Neuronal stem cell (in vitro differentiated cells): ENCODE measurements at regions not wholly inside any gene's neighbourhood (a gene's known extent, or its start where the extent isn't known, plus 50 kb on each side); places are given as distances from the start of the nearest gene placed in this dataset.

Experiments used
- DNase-seq: peaks from one replicate; pipeline ENCODE4 v3.0.0-alpha.2; 2013; ENCODE audit warnings: low spot score
- H2AFZ ChIP-seq: one replicate; pipeline ENCODE4 v1.6.1; 2013; ENCODE audit warnings: mild to moderate bottlenecking, low read length, inconsistent platforms
- H2AK5ac ChIP-seq: 2 replicates; pipeline ENCODE4 v1.6.1; 2013; ENCODE audit warnings: low read depth, mild to moderate bottlenecking, inconsistent platforms, low read length, moderate library complexity, mixed read lengths
- H2BK120ac ChIP-seq: 2 replicates; pipeline ENCODE4 v1.6.1; 2013; ENCODE audit warnings: low read depth, mild to moderate bottlenecking, inconsistent platforms, low read length, moderate library complexity, mixed read lengths
- H2BK12ac ChIP-seq: one replicate; pipeline ENCODE4 v1.6.1; 2013; ENCODE audit warnings: low read length, inconsistent platforms
- H2BK15ac ChIP-seq: 2 replicates; pipeline ENCODE4 v1.6.1; 2013; ENCODE audit warnings: mild to moderate bottlenecking, low read length, inconsistent platforms, mixed read lengths
- H2BK5ac ChIP-seq: one replicate; pipeline ENCODE4 v1.6.1; 2013; ENCODE audit warnings: inconsistent platforms, mild to moderate bottlenecking, low read length, moderate library complexity
- H3K14ac ChIP-seq: one replicate; pipeline ENCODE4 v1.6.1; 2013; ENCODE audit warnings: low read length, inconsistent platforms
- H3K18ac ChIP-seq: 2 replicates; pipeline ENCODE4 v1.6.1; 2013; ENCODE audit warnings: low read length, inconsistent platforms
- H3K23ac ChIP-seq: 2 replicates; pipeline ENCODE4 v1.6.1; 2013; ENCODE audit warnings: low read depth, mild to moderate bottlenecking, mixed read lengths, low read length, inconsistent platforms; ENCODE audit not compliant: poor library complexity
- H3K27ac ChIP-seq: replicated peaks from 3 replicates; pipeline ENCODE4 v1.5.1; 2013; ENCODE audit warnings: low read length, inconsistent platforms
- H3K27me3 ChIP-seq, 3 experiments: 2 replicates each; pipeline ENCODE4 v1.6.1; 2013; ENCODE audit warnings: low read length in 3 of 3, mild to moderate bottlenecking in 2 of 3, inconsistent platforms in 1 of 3, low read depth in 1 of 3, mixed read lengths in 1 of 3, moderate library complexity in 1 of 3; ENCODE audit not compliant: control insufficient read depth in 3 of 3, insufficient read depth in 3 of 3
- H3K36me3 ChIP-seq, 2 donors: replicated peaks in 1 of 2; 2 replicates each; pipeline ENCODE4 v1.6.1; 2013; ENCODE audit warnings: low read length in 2 of 2; ENCODE audit not compliant: control insufficient read depth in 2 of 2, insufficient read depth in 2 of 2
- H3K4ac ChIP-seq: 2 replicates; pipeline ENCODE4 v1.6.1; 2013; ENCODE audit warnings: inconsistent platforms, mild to moderate bottlenecking, low read length, moderate library complexity
- H3K4me1 ChIP-seq, 2 donors: 1 replicate in 1 of 2; 2 replicates in 1 of 2; pipeline ENCODE4 v1.6.1; 2013; ENCODE audit warnings: low read length in 2 of 2, low read depth in 1 of 2; ENCODE audit not compliant: control insufficient read depth in 2 of 2, insufficient read depth in 1 of 2
- H3K4me2 ChIP-seq: one replicate; pipeline ENCODE4 v1.6.1; 2013; ENCODE audit warnings: mild to moderate bottlenecking, low read length, inconsistent platforms; ENCODE audit not compliant: insufficient read depth, poor library complexity, severe bottlenecking
- H3K4me3 ChIP-seq, 2 donors: 2 replicates each; pipeline ENCODE4 v1.5.1; 2013; ENCODE audit warnings: low read length in 2 of 2, mild to moderate bottlenecking in 2 of 2, inconsistent platforms in 1 of 2, moderate library complexity in 1 of 2
- H3K79me1 ChIP-seq: one replicate; pipeline ENCODE4 v1.6.1; 2013; ENCODE audit warnings: low read depth, mild to moderate bottlenecking, inconsistent platforms, low read length, moderate library complexity
- H3K9ac ChIP-seq: one replicate; pipeline ENCODE4 v1.6.1; 2013; ENCODE audit warnings: mild to moderate bottlenecking, low read depth, low read length, inconsistent platforms; ENCODE audit not compliant: poor library complexity
- H3K9me3 ChIP-seq, 2 donors: replicated peaks in 1 of 2; 2 replicates each; pipeline versions ENCODE3 to v1.6.1; 2013; ENCODE audit warnings: low read length in 2 of 2, mild to moderate bottlenecking in 2 of 2, inconsistent platforms in 1 of 2, low read depth in 1 of 2, mixed read lengths in 1 of 2, moderate library complexity in 1 of 2; ENCODE audit not compliant: control insufficient read depth in 2 of 2, insufficient read depth in 1 of 2
- H4K8ac ChIP-seq: one replicate; pipeline ENCODE4 v1.6.1; 2013; ENCODE audit warnings: low read depth, mild to moderate bottlenecking, inconsistent platforms, low read length, moderate library complexity
- H4K91ac ChIP-seq: one replicate; pipeline ENCODE4 v1.6.1; 2013; ENCODE audit warnings: low read length, low read depth, mild to moderate bottlenecking, inconsistent platforms; ENCODE audit not compliant: poor library complexity
- WGBS, 2 donors: extraction: QIAGEN DNeasy Blood & Tissue Kit; methylation state at CpG; one replicate each; pipeline ENCODE4 v1.1.7; 2013; ENCODE audit warnings: missing lambda C conversion rate in 2 of 2, mixed read lengths in 1 of 2; ENCODE audit not compliant: insufficient read length in 2 of 2, insufficient replicate concordance in 1 of 2; ENCODE audit errors: extremely low coverage in 2 of 2; 5-methylcytosine and 5-hydroxymethylcytosine counted together

GRCh38 chr14:31993521-31993951 lies 83.6 kb upstream of the ARHGAP5 start:
- no peak overlapping the region for H3K4me2 ChIP-seq
- DNase-seq, result no peak
- no peak overlapping the region for H3K4ac ChIP-seq
- H3K79me1 ChIP-seq, result no peaks in the 10 kb centered on the region
- H2AFZ ChIP-seq, result no peak overlapping the region
- H2BK5ac ChIP-seq, result no peak overlapping the region
- H3K9me3 ChIP-seq, result no peaks in the 10 kb centered on the region
- H3K27ac ChIP-seq, result no peak overlapping the region
- H2BK120ac ChIP-seq, result no peak overlapping the region
- no peak overlapping the region for H3K9ac ChIP-seq
- H2BK15ac ChIP-seq, result no peak overlapping the region
- no peak overlapping the region for H2AK5ac ChIP-seq
- no peak overlapping the region for H4K91ac ChIP-seq
- no CpG with 5 or more reads among the region's 3 CpGs for WGBS, 2 donors
- H3K36me3 ChIP-seq, result no peaks in the 10 kb centered on the region
- H3K18ac ChIP-seq, result no peak overlapping the region
- no peak overlapping the region for H3K4me3 ChIP-seq
- no peaks in the 10 kb centered on the region for H3K27me3 ChIP-seq
- no peak overlapping the region for H4K8ac ChIP-seq
- no peak overlapping the region for H3K14ac ChIP-seq
- no peak overlapping the region for H2BK12ac ChIP-seq
- peaks cover 3 to 9% of the 10 kb centered on the region in 2 donors for H3K4me1 ChIP-seq
- H3K23ac ChIP-seq, result no peak overlapping the region

- no peak overlapping the region for H3K4ac ChIP-seq
- peaks cover 3 to 9% of the 10 kb centered on the region in 2 donors for H3K4me1 ChIP-seq
- WGBS, 2 donors, result no CpG with 5 or more reads among the region's 3 CpGs
- no peaks in the 10 kb centered on the region for H3K79me1 ChIP-seq
- no peak overlapping the region for H4K91ac ChIP-seq
- no peak overlapping the region for H2BK12ac ChIP-seq
- DNase-seq, result no peak
- no peak overlapping the region for H2BK5ac ChIP-seq
- no peak overlapping the region for H3K23ac ChIP-seq
- H2BK120ac ChIP-seq, result no peak overlapping the region
- H3K9me3 ChIP-seq, result no peaks in the 10 kb centered on the region
- no peak overlapping the region for H3K4me2 ChIP-seq
- no peak overlapping the region for H3K18ac ChIP-seq
- H2AK5ac ChIP-seq, result no peak overlapping the region
- no peaks in the 10 kb centered on the region for H3K27me3 ChIP-seq
- H4K8ac ChIP-seq, result no peak overlapping the region
- H3K27ac ChIP-seq, result no peak overlapping the region
- no peak overlapping the region for H3K4me3 ChIP-seq
- no peaks in the 10 kb centered on the region for H3K36me3 ChIP-seq
- no peak overlapping the region for H3K9ac ChIP-seq
- no peak overlapping the region for H2AFZ ChIP-seq
- no peak overlapping the region for H3K14ac ChIP-seq
- no peak overlapping the region for H2BK15ac ChIP-seq
Observed at GRCh38 chr14:31994391-31995033, 82.6 kb upstream of the ARHGAP5 start.

- no peak overlapping the region for H3K4me3 ChIP-seq
- no peak overlapping the region for H3K27ac ChIP-seq
- no peak for DNase-seq
- H3K18ac ChIP-seq, result no peak overlapping the region
- no peaks in the 10 kb centered on the region for H3K36me3 ChIP-seq
- H3K9me3 ChIP-seq, result no peaks in the 10 kb centered on the region
- no peak overlapping the region for H2BK120ac ChIP-seq
- H3K9ac ChIP-seq, result no peak overlapping the region
- H3K27me3 ChIP-seq, result peaks cover 0 to 11% (median 0%) of the 10 kb centered on the region in 3 experiments
- no peak overlapping the region for H4K91ac ChIP-seq
- no peak overlapping the region for H2BK5ac ChIP-seq
- H3K4ac ChIP-seq, result no peak overlapping the region
- H3K79me1 ChIP-seq, result no peaks in the 10 kb centered on the region
- no peak overlapping the region for H2BK12ac ChIP-seq
- no peak overlapping the region for H2BK15ac ChIP-seq
- peaks cover 0 to 4% of the 10 kb centered on the region in 2 donors for H3K4me1 ChIP-seq
- no CpG with 5 or more reads among the region's 5 CpGs for WGBS, 2 donors
- H2AFZ ChIP-seq, result no peak overlapping the region
- H2AK5ac ChIP-seq, result no peak overlapping the region
- no peak overlapping the region for H3K23ac ChIP-seq
- H4K8ac ChIP-seq, result no peak overlapping the region
- H3K14ac ChIP-seq, result no peak overlapping the region
- H3K4me2 ChIP-seq, result no peak overlapping the region
Observed at GRCh38 chr14:32003585-32003984, 73.5 kb upstream of the ARHGAP5 start.

GRCh38 chr14:32004300-32004699 lies 72.8 kb upstream of the ARHGAP5 start:
- H3K4ac ChIP-seq, result no peak overlapping the region
- H3K4me3 ChIP-seq, result no peak overlapping the region
- H3K79me1 ChIP-seq, result no peaks in the 10 kb centered on the region
- peaks cover 0 to 4% of the 10 kb centered on the region in 2 donors for H3K4me1 ChIP-seq
- no CpG with 5 or more reads among the region's 4 CpGs for WGBS, 2 donors
- H3K23ac ChIP-seq, result no peak overlapping the region
- no peak overlapping the region for H3K18ac ChIP-seq
- no peak overlapping the region for H2AK5ac ChIP-seq
- H3K4me2 ChIP-seq, result no peak overlapping the region
- H3K9me3 ChIP-seq, result no peaks in the 10 kb centered on the region
- H3K36me3 ChIP-seq, result no peaks in the 10 kb centered on the region
- no peak overlapping the region for H2BK12ac ChIP-seq
- H4K91ac ChIP-seq, result no peak overlapping the region
- no peak overlapping the region for H2BK15ac ChIP-seq
- no peak overlapping the region for H3K9ac ChIP-seq
- H2AFZ ChIP-seq, result no peak overlapping the region
- H3K27ac ChIP-seq, result no peak overlapping the region
- H4K8ac ChIP-seq, result no peak overlapping the region
- DNase-seq, result no peak
- H3K14ac ChIP-seq, result no peak overlapping the region
- H2BK120ac ChIP-seq, result no peak overlapping the region
- H2BK5ac ChIP-seq, result no peak overlapping the region
- peaks cover 0 to 11% (median 0%) of the 10 kb centered on the region in 3 experiments for H3K27me3 ChIP-seq
